ENCODE measurements at regions not wholly inside any gene's neighbourhood (a gene's known extent, or its start where the extent isn't known, plus 50 kb on each side); places are given as distances from the start of the nearest gene placed in this dataset.
"Not testable (repeated sequence)": the region's sequence is repeated elsewhere in the genome, so short reads cannot be mapped to it uniquely, and the experiment has no call there.

DNA sequence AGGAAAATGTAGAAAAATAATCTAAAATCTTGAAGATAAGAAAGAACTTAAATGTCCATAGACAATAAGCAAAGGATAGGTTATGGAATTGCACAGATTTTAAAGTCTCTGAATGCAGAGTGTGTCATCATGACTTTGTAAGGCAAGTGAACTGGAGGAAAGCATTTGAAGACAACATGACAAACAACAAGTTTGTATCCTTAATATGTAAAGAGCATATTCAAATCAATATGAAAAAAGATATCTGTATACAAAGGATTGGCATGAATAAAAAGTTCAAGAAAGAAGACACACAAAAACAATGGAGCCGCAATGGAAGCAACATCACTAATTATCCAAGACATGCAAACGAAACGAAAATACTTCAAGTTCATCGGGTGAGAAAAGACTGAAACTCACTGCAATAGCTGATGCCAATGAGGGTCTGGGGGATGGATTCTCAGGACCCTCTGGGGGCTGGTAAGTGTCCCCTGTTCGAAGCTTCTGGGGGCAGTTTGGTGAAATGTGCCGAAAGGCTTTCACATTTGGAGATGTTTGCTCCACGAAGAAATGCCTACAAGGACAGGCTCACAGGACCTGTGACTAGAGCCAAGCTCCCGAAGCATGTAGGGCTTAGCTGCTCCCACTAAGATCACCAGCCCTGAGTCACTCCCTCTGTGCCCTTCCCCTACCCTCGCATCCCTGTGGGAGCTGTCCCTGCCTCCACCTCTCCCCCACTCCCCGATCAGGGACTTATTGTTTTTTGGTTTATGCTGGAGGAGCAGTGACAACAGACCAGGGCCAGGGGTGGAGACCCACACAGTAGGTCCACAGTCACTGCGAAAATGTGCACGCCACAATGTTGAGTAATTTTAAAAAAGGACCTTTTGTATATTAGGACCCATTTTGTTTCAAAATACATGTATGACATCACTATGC, 345.7 kb upstream of the SFSWAP start:
- no peak for DNase-seq

DNA sequence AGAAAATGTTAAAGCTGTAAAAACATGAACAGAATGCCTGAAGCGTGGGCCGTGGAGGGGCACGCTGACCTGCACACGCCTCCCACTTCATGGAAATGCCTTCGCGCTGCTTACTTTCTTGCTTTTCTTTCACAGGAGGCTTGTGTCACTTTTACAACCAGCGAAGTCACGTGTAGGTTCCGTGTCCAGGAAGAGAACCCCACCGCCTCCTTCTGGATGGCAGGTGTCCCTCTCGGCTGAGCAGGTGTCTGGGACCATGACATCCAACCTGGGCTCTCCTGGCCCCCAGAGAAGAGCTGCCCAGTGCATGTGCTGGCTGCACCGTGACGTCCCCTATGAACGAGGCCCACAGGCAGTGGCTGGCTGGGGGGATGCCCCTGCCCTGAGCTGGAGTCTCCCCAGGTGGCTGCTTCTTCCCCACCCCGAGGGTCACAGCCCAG, 345.0 kb upstream of the SFSWAP start:
- DNase-seq: no peak

GRCh38 chr12:131366261-131366871, 344.5 kb upstream of the SFSWAP start:
- no peak for DNase-seq

DNA sequence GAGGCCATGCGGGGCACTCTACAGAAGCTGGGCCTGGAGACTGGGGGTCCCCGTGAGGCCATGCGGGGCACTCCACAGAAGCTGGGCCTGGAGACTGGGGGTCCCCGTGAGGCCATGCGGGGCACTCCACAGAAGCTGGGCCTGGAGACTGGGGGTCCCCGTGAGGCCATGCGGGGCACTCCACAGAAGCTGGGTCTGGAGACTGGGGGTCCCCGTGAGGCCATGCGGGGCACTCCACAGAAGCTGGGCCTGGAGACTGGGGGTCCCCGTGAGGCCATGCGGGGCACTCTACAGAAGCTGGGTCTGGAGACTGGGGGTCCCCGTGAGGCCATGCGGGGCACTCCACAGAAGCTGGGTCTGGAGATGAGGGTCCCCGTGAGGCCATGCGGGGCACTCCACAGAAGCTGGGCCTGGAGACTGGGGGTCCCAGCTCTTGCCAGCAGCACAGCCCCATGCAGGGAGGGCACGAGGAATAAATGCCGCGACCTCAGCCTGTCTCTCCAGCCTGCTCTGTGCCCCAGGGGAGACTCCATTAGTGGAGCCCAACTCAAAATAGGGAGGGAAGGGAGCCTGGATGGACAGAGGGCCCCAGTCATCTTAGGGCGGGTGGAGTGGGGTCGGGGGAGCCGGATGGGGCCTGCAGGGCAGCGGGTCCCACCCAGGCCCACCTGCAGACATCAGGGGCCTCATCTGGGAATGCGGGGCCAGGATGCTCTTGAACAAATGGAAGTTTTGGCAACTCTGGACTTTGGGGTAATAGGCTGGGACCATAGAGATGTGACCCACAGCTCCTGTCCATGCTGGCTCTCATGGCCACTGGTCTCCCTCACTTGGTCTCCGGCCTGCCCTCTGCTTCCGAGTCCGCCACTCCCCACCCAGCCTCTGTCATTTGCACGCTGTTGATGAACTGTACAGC, 343.6 kb upstream of the SFSWAP start:
- DNase-seq: not testable (repeated sequence)

DNA sequence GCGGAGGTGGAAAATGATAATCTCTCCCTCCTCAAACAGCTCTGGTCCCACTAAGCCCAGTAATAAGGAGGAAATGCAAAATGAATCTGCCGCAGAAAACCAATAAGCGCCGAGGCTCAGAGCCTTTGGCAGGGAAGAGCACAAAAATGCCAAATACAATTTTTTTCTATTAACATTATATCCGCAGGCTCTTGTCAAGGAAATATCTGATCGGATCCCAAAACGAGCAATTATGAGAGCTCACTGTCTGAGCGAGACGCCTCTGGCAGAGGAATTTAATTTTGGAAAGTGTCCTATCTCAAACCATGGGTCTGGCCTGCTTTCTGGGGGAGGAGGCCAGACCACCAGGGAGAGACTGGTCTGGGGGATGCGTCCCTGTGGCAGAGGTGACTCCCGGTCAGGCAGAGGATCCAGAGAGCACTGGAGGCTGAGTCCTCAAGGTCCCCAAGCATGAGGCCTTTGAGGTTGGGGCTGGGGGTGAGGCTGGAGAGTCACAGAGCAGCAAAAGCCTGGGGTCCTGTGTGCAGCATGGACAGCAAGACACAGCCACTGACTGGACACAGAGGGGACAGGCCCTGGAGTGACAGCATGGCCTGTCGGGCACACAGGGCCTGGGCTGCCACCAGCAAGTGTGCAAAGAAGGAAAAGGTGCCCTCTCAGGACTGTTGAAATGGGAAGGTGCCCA, 342.8 kb upstream of the SFSWAP start:
- DNase-seq: no peak

DNA sequence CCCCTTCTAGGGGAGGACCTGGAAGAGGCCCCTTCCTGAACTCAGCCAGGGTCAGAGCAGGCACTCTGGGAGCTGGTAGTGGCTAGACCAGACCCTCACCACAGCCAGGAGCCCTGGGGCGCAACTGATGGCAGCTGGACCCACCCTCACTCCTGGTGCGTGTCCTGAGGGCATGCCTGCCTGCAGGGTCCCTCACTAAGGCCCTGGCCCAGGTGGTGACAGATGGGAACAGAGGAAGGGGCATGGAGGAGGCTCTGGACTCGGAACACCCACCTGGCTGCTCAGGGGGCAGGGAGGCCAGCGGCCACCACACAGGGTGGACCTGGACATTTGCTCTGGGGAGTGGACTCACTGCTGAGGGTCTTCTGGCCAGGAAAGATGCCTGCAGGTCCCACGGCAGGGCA, 342.2 kb upstream of the SFSWAP start:
- no peak for DNase-seq

DNA sequence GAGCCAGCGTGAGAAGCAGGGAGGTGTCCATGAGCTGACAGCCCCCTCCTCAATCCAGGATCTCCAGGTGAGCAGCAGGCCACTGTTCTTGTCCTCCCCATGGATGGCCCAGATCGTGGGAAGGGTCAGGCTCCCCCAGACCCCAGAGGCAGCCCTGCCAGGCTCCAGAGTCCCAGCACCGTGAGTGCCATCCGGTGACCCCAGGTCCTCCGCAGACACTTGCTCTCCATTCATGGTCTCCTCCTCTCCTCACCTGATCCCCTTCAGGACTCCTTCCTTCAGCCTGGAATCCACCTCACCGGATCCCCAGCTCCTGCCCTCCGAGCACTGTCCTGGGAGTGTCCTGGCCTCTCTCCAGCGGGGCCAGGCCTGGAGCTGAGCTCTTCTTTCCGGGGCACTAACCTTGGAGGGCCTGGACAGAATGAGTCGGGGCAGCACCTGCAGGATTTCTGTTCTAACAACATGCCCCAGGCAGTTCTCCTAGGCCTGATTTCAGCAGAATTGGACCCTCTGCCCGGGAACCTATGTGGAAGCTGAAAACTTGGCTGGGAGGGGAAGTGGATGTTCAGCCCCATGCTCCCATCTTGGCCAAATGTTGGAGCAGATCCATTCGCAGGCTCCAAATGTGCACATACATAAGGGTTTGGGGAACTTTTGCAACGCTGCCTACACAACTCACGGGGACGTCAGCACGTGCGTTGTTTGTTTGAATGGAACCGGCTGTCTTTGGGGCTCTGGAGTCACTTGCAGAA, 341.6 kb upstream of the SFSWAP start:
- no peak for DNase-seq

- DNase-seq: no peak
Measured at GRCh38 chr12:131370321-131370720, 340.6 kb upstream of the SFSWAP start.

DNA sequence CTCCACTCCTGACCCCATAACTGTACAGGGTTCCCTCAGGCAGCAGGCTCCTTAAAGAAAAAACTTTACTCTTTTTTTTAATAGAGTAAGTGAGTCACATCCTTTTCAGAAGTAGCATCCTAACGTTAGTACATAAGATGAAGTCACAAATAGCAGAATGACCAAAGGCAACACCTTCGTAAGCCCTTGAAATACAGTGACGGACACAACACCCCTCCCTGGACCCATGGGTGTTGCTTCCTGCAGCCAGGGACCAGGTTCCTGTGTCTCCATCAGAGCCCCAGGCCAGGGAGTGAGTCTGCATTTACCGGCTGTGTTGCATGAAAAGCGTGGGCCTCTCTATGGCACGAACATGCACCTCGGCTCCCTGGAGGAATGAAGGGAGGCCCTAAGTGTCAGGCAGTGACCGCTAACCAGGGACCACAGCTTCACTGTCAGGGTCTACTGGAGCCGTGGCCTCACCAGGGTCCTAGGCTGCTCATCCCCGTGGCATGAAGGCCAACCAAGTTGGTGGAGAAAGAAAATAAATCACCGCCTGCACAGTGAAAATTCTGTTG, 340.0 kb upstream of the SFSWAP start:
- no peak for DNase-seq

DNA sequence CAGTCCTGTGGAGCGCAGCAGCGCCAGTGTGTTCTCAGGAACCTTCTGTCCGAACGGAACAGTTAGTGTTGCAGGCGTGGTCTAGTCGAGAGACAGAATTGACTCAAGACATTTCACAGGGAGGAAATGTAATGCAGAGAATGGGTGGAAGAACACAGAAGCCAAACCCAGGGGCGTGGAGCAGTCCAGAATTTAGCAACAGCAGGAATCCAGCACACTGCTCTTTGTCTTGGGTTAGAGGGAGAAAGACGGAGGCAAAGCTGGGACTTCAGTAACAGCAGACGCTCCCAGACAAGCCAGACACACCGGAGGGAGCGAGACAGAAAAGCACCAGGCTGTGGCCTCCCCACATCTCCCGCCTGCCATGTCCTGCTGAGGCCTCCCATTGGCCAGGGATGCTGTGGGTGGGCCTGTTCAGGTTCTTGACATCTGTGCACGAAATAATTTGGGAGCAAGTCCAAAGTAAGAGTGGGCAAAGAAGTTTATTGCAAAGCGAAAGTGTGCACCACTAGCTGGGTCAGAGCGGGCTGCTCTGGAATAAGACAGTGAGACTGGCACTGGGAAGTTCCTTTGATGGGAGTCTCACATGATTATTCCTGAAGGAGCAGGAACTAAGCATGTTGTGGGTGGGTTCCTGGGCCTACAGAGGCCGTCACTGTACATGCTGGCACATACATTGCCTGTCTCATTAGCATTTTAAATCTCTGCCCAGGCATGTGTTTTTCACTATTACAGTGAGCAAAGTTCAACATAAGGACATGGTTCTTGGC, 339.3 kb upstream of the SFSWAP start:
- DNase-seq: peak; percentile 64

GRCh38 chr12:131372171-131372475, 338.8 kb upstream of the SFSWAP start:
- DNase-seq: no peak

DNA sequence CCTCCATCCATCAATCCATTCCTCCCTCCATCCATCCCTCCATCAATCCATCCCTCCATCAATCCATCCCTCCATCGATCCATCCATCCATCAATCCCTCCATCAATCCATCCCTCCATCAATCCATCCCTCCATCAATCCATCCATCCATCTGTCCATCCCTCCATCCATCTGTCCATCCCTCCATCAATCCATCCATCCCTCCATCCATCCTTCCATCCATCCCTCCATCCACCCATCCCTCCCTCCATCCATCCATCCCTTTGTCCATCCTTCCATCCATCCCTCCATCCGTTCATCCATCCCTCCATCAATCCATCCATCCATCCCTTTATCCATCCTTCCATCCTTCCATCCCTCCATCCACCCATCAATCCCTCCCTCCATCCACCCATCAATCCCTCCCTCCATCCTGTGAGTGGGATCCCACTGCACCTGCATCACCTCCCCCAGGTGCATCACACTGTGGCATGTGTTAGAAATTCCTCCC, 338.1 kb upstream of the SFSWAP start:
- no peak for DNase-seq

DNA sequence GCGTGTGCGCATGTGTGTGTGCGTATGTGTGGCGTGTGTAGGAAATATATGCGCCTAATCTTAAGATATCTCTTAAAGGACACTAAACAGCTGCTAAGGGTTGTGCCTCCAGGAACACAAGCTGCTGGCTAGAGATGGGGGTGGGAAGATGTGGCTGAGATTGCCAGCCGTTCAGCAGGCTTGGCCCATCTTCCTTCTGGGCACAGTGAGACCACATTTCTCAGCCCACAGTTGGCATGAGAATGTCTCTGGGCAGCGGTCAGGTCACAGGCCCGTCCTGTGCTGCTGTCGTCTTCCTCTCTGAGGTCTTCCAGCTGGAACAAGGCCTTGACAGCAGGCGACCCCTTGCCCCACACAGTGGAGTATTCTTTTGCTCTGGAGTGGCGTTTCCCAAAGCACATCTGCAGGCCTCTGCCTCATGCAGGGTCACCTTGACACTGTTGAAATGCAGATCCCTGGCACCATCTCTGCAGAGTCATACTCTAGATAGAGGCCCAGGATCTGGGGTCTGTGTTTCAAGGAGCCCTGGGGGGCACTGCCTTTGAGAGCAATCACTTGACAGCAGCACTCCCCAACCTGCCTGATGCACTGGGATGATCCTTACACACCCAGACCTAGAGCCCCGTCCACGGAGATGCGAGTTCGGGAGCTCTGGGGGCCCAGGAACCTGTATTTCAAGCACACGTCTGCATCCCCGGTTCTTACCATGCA, 335.5 kb upstream of the SFSWAP start:
- no peak for DNase-seq

DNA sequence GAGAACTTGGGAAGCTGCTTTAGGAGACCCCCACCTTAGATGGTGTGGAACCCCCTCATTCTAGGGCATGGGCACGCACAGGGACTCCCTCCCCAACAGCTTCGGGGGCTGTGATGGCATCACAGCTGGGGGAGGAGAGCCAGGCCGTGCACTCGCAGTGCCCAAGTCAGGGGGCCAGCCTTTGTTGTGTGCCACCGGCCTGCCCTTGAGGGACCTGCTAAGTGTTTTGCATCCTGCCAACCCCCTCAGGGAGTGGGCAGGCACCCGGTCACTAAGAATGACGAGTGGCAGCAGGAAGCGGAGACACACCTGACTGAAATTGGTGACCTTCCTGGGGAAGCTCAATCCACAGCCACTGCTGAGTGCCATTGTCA, 334.9 kb upstream of the SFSWAP start:
- no peak for DNase-seq

- DNase-seq: no peak
Measured at GRCh38 chr12:131378176-131378842, 332.6 kb upstream of the SFSWAP start.

DNA sequence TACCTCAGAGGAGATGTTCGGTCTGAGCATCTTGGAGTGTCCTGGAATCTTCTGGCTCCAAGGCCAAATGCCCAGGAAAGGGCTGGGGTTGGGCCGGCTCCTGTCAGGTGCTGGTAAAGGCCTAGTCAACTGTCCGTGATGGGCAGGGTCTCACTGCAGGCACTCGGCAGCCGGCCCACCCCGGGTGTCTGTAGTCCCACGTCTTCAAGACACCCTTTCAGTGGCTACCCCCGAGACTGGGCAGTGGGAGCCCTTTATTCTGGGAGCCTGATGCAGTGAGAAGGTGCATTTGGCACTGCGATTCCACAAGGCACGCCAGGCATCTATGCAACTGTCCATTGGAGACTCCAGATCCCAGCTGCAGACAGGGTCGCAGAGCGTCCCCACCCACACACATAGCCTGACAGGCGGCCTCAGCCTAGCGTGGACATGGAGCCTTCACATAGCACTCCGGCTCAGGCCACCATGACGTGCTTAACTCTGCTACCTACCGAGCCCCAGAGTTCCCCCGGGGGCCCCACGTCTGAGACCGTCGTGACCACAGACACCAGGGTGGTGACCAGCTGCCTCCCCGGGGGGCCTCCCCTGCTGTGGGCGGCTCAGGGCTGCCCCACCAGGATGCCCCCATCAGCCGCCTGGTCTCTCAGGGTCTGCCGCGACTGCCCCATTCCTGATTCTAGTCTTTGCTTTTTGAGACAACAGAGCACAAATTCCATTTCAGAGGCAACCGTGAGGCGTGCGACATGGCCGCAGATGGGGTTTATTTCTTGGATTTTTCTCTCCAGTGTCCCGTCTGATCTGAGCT, 331.8 kb upstream of the SFSWAP start:
- DNase-seq: no peak

GRCh38 chr12:131379738-131380137, 331.2 kb upstream of the SFSWAP start:
- no peak for DNase-seq

DNA sequence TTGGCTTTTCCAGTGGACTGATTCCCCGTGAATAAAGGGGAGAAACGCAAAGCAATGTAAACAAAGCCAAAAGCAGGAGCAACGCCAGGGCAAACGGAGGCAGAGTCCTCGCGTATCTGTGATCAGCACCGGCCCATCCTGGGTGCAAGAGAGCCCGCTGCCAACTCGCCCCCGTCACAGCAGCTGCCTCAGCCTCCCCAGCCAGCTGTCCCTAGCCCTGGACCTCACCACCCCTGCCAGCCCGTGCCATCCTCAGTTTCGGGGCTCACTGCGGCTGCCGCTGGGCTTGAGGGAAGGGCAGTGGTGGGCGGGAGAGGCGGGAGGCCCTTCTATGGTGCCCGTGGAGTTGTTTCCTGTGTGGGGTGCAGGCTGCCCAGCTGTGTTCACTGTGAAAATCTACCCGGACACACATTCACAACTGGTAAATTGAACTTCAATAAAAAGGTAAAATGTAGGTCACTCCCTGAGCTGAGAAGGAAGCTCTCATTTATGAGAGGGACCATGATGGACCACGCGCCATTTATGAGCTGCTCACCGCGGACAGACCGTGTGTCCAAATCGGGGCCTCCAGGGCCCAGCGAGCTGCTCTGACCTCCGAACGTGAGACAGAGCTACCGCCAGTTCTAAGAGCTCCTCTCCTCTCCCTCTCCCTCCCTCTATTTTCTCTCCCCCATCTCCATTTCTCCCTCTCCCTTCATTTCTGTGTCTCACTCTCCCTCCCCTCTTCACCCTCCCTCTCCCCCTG, 330.5 kb upstream of the SFSWAP start:
- DNase-seq: no peak
